ENCODE measurements at regions not wholly inside any gene's neighbourhood (a gene's known extent, or its start where the extent isn't known, plus 50 kb on each side); places are given as distances from the start of the nearest gene placed in this dataset.

DNA sequence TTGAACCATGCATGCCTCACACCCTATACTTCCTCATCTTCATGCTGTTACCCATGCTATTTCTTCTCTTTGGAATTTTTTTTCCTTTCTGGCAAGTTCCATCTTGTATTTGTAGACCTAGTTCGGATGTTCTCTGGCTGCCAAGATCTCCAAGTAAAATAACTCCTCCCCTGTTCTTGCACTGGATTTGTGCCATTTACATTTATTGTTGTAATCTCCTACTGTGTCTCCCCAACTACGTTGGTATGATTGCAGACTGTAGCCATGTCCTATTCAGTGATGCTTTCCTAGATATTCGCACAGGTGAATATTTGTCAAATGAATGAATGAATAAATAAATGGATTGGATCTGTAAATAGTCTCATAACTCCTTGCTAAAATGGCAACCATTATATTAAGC lies 546.0 kb downstream of the MN1 start:
- Histone ChIP-seq H3K36me3 (no peaks in the 10 kb centered on the region), H3K4me3 (no peak overlapping the region), H3K4me1 (no peaks in the 10 kb centered on the region), H3K27ac (replicated peaks) (no peak overlapping the region), H3K9me3 (replicated peaks) (peaks cover 19% of the 10 kb centered on the region), H3K27me3 (ENCODE audit: low read depth) (peaks cover 63% of the 10 kb centered on the region)
- no peak for DNase-seq
- TF ChIP-seq, protein P1, sequence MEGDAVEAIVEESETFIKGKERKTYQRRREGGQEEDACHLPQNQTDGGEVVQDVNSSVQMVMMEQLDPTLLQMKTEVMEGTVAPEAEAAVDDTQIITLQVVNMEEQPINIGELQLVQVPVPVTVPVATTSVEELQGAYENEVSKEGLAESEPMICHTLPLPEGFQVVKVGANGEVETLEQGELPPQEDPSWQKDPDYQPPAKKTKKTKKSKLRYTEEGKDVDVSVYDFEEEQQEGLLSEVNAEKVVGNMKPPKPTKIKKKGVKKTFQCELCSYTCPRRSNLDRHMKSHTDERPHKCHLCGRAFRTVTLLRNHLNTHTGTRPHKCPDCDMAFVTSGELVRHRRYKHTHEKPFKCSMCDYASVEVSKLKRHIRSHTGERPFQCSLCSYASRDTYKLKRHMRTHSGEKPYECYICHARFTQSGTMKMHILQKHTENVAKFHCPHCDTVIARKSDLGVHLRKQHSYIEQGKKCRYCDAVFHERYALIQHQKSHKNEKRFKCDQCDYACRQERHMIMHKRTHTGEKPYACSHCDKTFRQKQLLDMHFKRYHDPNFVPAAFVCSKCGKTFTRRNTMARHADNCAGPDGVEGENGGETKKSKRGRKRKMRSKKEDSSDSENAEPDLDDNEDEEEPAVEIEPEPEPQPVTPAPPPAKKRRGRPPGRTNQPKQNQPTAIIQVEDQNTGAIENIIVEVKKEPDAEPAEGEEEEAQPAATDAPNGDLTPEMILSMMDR (IDR thresholded peaks at IDR 0.05; ENCODE audit: borderline replicate concordance), result no peak
- intact Hi-C loops (cut with micrococcal nuclease), result no loop called here

DNA sequence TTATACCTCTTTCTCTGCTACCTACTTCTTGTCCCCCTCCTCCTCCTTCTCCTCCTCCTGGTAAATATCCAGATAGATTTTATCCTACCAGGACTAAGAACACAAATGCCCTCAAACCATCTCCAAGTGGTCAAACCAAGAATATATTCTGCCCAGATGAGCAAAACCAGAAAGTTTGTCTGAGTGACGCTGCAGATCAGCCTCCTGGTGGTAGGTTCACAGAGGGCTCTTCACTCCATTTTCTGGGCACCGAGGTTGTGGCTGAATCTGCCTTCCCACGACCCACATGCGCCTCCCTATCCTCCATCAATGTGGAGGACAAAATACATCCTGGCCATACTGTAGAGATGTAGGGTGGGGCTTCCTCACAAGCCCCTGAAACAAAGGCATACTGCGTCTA lies 543.6 kb downstream of the MN1 start:
- Histone ChIP-seq H3K36me3 (no peaks in the 10 kb centered on the region), H3K9me3 (replicated peaks) (peaks cover 19% of the 10 kb centered on the region), H3K27me3 (ENCODE audit: low read depth) (peaks cover 69% of the 10 kb centered on the region), H3K4me3 (no peak overlapping the region), H3K27ac (replicated peaks) (no peak overlapping the region), H3K4me1 (no peaks in the 10 kb centered on the region)
- TF ChIP-seq, protein P1 (IDR thresholded peaks at IDR 0.05; ENCODE audit: borderline replicate concordance), result no peak
- intact Hi-C loops (cut with micrococcal nuclease), result no loop called here
- DNase-seq, result no peak

DNA sequence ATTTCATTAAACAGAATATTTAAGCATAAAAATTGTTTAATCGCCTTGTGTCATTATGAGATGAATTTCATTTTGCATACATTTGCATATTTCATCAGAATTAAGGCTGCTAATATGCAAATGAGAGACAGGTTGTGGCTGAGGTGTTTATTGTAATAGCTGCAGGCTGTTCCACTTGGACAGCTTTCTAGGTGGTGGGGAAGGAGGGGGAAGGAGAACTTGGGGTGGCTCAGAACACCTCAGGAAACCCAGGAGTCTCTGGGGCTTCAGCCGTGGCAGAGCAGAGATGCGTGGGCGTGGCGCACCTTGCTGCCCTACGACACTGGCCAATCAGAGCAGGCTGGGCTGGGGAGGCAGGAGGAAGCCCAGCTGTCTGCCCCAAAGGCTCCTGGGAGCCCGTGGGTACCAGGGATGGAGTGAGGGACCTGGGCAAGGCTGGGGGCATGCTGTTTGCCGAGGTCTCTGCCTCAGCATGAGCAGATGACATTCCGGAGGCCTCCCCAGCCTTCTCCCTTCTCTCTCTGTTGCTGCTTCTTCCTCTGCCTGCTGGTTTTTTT lies 542.9 kb downstream of the MN1 start:
- TF ChIP-seq, protein P1 (IDR thresholded peaks at IDR 0.05; ENCODE audit: borderline replicate concordance), result no peak
- Histone ChIP-seq H3K4me3 (no peak overlapping the region), H3K27ac (replicated peaks) (no peak overlapping the region), H3K9me3 (replicated peaks) (peaks cover 19% of the 10 kb centered on the region), H3K36me3 (no peaks in the 10 kb centered on the region), H3K27me3 (ENCODE audit: low read depth) (peaks cover 72% of the 10 kb centered on the region), H3K4me1 (no peaks in the 10 kb centered on the region)
- DNase-seq, result no peak
- intact Hi-C loops (cut with micrococcal nuclease), result no loop called here

DNA sequence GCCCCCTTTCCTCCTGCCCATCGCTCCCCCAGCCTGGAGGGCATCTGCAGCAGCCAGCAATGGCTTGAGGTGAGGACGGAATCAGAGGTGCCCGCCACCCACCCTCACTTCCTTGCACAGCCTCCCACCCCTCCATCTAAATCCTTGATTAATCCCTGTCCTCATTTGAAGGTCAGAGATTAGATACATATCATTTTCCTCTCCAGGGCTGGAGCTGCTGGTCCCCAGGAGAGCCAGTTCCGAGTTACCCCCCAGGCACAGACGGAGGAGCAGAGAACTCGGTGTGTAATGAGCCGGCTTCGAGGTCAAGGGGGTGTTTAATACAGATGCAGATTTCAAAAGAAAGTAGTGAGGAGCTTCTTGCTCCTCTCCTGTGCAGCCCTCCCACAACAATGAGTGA lies 542.1 kb downstream of the MN1 start:
- TF ChIP-seq, protein P1 (IDR thresholded peaks at IDR 0.05; ENCODE audit: borderline replicate concordance), result no peak
- Histone ChIP-seq H3K27ac (replicated peaks) (no peak overlapping the region), H3K4me1 (no peaks in the 10 kb centered on the region), H3K36me3 (no peaks in the 10 kb centered on the region), H3K27me3 (ENCODE audit: low read depth) (peaks cover 79% of the 10 kb centered on the region), H3K9me3 (replicated peaks) (peaks cover 19% of the 10 kb centered on the region), H3K4me3 (no peak overlapping the region)
- intact Hi-C loops (cut with micrococcal nuclease), result no loop called here
- no peak for DNase-seq

DNA sequence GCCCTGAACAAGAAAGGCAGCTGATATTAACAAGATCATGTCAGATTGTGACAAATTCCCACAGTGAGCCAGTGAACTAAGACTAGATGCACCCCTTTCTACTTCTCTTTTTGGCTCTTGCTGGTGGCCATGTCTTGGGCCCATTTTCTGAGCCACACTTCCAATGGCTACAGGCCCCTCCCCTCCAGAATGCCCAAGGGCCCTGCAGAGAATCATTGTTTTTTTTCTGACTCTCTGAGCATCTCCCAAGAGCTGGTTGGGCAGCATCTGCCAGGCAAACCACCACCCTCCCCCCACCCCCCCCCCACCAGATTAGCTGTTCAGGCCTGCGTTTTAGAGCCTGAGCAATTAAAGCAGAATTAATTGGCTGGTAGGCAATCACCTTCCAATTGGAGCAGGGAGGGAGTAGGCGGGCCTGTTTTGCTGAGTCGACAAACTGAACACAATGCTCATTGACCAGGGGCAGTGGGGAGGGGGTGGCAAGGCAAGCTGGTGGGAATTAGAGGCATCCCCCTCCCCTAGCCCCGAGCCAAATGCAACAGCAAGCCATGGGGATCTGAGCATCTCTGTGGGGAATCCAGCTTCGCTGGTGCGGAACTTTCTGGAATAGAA lies 541.4 kb downstream of the MN1 start:
- TF ChIP-seq, protein P1 (IDR thresholded peaks at IDR 0.05; ENCODE audit: borderline replicate concordance), result no peak
- Histone ChIP-seq H3K9me3 (replicated peaks) (peaks cover 13% of the 10 kb centered on the region), H3K36me3 (no peaks in the 10 kb centered on the region), H3K4me3 (no peak overlapping the region), H3K27me3 (ENCODE audit: low read depth) (peaks cover 80% of the 10 kb centered on the region), H3K4me1 (no peaks in the 10 kb centered on the region), H3K27ac (replicated peaks) (no peak overlapping the region)
- no peak for DNase-seq
- intact Hi-C loops (cut with micrococcal nuclease), result no loop called here

Data from left ventricle myocardium inferior (tissue), 1 donor.